HG02678 (cell line): ENCODE measurements at regions not wholly inside any gene's neighbourhood (a gene's known extent, or its start where the extent isn't known, plus 50 kb on each side); places are given as distances from the start of the nearest gene placed in this dataset.
"Not testable (repeated sequence)": the region's sequence is repeated elsewhere in the genome, so short reads cannot be mapped to it uniquely, and the experiment has no call there.

Experiments
- ATAC-seq: cut with Tn5 transposase; IDR thresholded peaks from one replicate; pipeline ENCODE4 v1.9.1; 2021; ENCODE audit warnings: mild to moderate bottlenecking, moderate library complexity; ENCODE audit not compliant: unreplicated experiment

- no peak for ATAC-seq
These were observed 117.6 kb upstream of the CHMP2B start for GRCh38 chr3:87109465-87109864.

GRCh38 chr3:87101861-87102625, 111.1 kb upstream of the VGLL3 start:
- no peak for ATAC-seq

DNA sequence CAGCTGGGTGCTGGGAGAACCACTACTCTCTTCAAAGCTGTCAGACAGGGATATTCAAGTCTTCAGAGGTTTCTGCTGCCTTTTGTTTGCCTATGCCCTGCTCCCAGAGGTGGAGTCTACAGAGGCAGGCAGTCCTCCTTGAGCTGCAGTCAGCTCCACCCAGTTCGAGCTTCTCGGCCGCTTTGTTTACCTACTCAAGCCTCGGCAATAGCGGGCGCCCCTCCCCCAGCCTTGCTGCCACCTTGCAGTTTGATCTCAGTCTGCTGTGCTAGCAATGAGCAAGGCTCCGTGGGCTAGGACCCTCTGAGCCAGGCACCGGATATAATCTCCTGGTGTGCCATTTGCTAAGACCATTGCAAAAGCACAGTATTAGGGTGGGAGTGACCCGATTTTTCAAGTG, 106.8 kb upstream of the VGLL3 start:
- ATAC-seq: not testable (repeated sequence)

DNA sequence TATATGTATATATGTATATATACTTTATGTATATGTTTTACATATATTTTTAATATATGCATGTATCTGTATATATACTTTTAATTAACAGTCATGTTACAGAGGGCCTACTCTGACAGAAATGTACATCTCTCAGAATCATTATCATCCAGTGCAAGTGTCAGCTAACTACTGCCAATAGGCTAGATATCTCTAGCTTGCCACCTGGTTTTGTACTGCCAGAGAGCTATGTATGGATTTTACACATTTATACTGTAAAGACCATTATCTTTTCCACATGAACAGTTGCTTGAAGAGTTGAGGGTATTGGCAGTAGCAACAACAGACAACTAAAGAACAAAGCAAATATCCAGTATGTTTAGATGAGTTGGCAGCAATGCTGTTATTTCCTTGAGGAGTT, 99.7 kb upstream of the VGLL3 start:
- ATAC-seq: no peak

DNA sequence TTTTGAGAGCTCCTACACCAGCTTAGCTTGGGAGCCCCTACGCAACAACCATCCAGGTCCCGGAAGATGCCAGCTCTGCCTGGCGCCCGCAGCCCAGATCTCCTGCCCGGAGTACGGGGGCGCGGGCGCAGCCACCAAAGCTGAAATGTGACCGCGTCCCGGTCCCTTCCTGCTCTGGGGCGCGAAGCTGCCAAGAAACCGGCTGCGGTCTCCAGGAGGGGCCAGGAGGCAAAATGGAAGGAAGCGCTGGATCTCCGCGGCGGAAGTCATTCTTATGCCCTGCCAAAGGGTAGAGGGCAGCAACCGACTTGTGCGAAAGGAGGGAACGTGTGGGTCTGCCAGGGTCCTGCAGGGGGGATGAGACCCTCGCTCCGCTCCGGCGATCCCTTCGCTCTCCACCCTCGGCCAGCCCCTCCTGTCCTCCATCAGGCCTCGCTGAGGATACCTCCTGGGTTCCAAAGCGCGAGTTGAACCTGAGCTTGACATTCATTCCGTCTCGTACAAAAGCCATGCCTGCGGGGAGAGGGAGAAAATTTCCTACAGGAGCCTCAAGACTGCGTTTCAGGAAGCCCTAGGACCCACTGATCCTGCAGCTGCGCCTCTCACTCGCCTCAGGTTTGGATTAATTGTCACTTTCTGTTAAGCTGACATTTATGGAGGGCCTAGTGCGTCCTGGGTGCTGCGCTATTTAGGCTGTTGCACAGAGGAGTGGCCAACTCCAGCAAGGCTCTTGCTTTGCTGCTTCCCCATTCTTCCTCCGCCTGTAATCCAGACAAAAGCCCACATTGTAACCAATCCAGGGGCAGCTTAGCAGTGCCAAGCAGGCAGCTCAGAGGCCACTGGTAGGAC, 98.3 kb upstream of the VGLL3 start:
- peak; percentile 75 for ATAC-seq

DNA sequence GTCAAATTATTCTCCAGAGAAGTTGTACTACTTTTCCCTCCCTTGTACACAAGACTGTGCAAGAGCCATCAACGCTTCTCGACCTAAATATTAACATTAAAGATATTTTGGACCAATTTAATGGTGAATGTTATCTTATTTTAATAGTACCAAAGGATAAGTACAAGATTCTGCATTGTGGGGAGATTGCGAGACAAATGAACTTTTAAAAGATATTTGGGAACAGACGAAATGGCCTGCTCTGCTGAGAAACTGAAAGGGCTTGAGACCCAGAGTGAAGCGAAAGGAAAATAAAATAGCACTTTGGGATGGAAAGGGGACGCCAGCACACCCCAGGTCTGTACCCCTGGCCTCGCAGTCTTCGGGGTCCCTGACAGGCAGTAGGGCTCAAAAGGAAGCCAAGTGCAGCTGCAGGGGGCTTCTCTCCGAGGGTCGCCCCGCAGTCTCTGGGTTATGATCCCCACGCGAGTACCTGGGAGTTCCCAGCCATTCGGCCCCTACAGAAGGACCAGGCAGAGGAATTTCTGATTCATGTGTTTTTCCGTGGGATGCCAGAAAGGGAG, 97.6 kb upstream of the VGLL3 start:
- ATAC-seq: peak; percentile 18

- no peak for ATAC-seq
These were observed 93.9 kb upstream of the VGLL3 start for GRCh38 chr3:87084868-87085267.

DNA sequence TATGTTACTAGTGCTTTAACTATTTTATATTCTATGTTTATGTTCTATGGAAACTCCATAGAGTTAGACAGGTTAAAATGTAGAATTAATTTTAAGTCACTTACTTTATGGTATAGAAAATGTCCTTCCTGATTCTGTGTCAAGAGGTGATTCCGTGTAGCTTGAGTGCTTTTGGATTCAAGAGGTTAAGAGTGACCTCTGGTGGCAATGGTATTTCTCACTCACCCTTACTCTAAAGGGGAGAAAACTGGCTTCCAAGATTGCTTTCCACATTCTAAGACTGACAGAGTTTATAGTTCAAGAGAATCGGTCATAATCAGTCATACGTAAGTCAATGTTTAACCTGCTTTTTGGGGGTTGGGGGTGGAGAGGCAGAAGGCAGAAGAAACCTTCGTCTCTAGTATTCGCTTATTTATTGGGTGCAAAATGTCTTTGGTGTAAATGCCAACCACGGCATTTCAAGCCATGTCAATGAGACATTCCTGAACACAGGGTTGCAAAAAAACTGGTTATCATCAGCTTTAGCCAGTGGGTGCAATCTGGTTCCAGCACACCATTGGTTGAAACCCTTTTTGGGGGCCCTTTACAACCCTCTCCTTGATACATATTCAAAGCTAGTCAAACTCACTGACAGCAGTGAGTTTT, 92.0 kb upstream of the VGLL3 start:
- peak; percentile 70 for ATAC-seq

DNA sequence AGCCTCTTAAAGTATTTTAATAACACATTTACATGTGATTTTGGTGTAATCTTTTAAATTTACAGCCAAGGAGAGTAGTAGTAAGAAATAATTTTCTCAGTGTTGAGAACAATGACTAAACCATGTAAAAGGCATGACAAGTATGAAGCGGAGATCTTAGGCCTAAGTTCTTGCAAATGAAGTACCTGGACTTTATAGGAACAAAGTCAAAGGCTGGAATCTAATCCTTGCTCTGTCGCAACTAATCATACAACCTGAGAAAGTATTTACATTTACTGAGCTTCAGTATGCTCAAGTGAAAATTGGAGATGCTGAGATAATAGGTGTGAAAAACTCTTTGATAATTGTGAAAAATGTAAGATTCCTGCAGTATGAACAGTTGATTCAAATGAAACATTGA, 86.4 kb upstream of the VGLL3 start:
- ATAC-seq: no peak

DNA sequence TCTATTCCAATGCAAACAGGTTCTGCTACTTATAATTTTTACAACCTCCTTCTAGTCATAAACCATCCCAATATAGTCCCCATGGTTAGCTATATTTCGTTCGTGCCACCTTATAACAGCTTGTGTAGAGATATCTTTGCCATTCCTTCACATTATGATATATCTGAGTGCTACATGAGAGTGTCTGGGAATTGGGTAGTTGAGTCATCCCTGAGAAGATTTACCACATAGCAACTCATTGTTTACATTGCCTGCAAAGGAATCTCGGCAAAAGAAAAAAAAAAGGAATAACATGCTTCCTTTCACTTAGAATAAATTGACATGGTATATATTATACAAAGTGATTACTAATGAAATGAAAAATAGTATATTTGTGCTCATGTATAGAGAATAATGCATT, 86.0 kb upstream of the VGLL3 start:
- no peak for ATAC-seq

GRCh38 chr3:87073496-87074145, 82.7 kb upstream of the VGLL3 start:
- no peak for ATAC-seq

- no peak for ATAC-seq
These were observed 81.5 kb upstream of the VGLL3 start for GRCh38 chr3:87072446-87072845.

- no peak for ATAC-seq
These were observed 79.0 kb upstream of the VGLL3 start for GRCh38 chr3:87069971-87070370.

DNA sequence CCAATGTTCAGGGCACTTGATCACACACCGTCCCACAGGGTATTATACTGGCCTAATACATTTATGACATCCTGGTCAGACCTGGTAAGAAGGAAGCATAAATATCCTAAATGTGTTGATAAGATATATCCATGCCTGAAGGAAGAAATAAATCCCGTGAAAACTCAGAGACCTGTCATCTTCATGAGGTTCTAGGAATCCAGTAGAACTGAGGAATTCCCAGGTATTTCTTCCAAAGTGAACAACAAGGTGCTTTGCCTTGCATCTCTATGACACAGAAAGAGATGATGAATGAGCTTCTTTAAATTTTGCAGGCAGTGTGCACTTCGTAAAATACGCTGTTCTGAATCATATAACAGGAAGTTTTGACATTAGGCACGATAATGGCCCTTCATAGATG, 78.1 kb upstream of the VGLL3 start:
- no peak for ATAC-seq

DNA sequence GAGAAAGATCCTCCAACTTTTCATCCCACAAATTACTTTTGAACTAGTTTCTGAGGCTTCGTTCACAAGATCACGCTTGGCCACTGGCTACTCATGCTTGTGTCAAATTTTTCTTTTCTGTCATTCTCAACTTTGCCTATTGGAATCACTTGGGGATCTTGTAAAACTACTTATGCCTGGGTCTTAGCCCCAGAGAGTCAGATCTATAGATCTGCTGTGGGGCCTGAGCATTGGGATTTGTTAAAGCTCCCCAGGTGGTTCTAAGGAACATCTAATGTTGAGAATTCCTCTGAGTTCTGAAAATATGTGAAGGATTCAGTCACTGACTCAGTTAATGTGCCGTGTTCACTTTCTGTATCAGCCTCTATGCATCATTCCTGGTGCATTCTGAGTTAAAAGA, 71.7 kb upstream of the VGLL3 start:
- no peak for ATAC-seq

- ATAC-seq: no peak
These were observed 66.5 kb upstream of the VGLL3 start for GRCh38 chr3:87057474-87057873.

- no peak for ATAC-seq
These were observed 62.6 kb upstream of the VGLL3 start for GRCh38 chr3:87053553-87053952.

GRCh38 chr3:87052499-87053260, 61.7 kb upstream of the VGLL3 start:
- ATAC-seq: no peak

GRCh38 chr3:87047852-87048251, 56.9 kb upstream of the VGLL3 start:
- ATAC-seq: no peak

DNA sequence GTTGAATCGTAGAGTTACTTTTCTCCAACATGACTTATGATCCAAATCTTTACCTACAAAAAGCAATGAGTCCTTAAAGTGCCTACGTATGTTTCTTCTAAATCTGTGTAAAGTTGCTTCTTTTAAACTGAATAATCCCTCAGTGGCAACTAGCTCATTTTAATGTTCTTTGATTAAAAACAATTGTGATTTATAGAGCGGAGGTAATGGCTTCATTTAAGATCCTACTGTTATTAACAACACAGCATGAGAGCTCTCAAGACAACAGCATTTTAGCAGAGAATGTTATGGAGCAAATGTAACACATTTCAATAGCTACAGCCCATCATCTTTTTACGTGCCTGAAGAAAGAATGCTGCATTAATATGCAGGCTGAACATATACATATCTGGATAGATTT, 55.3 kb upstream of the VGLL3 start:
- ATAC-seq: no peak
